ENCODE measurements at regions not wholly inside any gene's neighbourhood (a gene's known extent, or its start where the extent isn't known, plus 50 kb on each side); places are given as distances from the start of the nearest gene placed in this dataset.

DNA sequence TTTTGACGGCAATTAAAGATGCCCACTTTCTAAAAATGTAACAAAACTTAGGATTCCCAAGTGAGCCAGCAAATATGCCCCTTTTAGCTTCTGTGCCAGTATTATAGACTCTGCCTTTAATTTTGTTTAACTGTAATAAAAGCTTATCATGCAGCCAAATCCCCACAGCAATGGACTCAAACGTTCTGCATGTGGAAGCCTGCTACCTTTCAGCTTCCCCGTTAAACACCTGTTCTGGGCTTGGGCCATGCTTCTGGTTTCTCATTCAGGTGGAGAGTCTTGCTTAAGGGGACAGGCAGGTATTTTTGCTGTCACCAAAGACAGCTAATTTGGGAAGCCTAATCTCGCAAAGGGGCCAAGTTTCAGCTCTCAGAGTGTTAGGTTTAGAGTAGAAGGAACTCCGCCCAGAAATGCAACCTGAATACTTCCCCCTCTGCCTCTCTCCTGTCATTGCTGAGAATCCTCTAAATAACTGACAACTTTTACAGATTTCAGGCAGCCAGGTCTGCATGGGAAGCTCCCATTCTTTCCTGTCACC is 399.4 kb upstream of the ATP11B start:
- Mint-ChIP-seq H3K27me3 (ENCODE audit: low read depth, unreplicated experiment) (peaks cover 4% of the 10 kb centered on the region), H3K4me3 (ENCODE audit: unreplicated experiment) (no peak overlapping the region), H3K4me1 (ENCODE audit: low read depth, unreplicated experiment) (no peaks in the 10 kb centered on the region), H3K9me3 (ENCODE audit: unreplicated experiment) (no peaks in the 10 kb centered on the region), H3K36me3 (ENCODE audit: low read depth, unreplicated experiment) (no peaks in the 10 kb centered on the region), H3K27ac (ENCODE audit: unreplicated experiment) (no peak overlapping the region)
- Histone ChIP-seq H3K36me3 (ENCODE audit: insufficient read depth, low read length) (no peaks in the 10 kb centered on the region), H4K20me1 (ENCODE audit: insufficient read depth, low read length) (no peaks in the 10 kb centered on the region), H3K4me1 (ENCODE audit: insufficient read depth, low read length) (peaks cover 2% of the 10 kb centered on the region), H3K9me3 (ENCODE audit: insufficient read depth, low read depth, low read length) (no peaks in the 10 kb centered on the region), H3K9ac (ENCODE audit: low read length) (no peak overlapping the region), H3K4me2 (ENCODE audit: low read length) (no peak overlapping the region), H3K79me2 (ENCODE audit: insufficient read depth, low read length) (no peaks in the 10 kb centered on the region), H3K27me3 (ENCODE audit: insufficient read depth, low read length) (no peaks in the 10 kb centered on the region), H2AFZ (ENCODE audit: low read depth, low read length) (no peak overlapping the region), H3K4me3 (ENCODE audit: insufficient read depth, low read depth, low read length) (no peak overlapping the region), H3K27ac (ENCODE audit: low read depth, low read length) (no peak overlapping the region)
- FAIRE-seq (no peak), DNase-seq (ENCODE audit: low read depth) (no peak)
- TF ChIP-seq, protein P1, sequence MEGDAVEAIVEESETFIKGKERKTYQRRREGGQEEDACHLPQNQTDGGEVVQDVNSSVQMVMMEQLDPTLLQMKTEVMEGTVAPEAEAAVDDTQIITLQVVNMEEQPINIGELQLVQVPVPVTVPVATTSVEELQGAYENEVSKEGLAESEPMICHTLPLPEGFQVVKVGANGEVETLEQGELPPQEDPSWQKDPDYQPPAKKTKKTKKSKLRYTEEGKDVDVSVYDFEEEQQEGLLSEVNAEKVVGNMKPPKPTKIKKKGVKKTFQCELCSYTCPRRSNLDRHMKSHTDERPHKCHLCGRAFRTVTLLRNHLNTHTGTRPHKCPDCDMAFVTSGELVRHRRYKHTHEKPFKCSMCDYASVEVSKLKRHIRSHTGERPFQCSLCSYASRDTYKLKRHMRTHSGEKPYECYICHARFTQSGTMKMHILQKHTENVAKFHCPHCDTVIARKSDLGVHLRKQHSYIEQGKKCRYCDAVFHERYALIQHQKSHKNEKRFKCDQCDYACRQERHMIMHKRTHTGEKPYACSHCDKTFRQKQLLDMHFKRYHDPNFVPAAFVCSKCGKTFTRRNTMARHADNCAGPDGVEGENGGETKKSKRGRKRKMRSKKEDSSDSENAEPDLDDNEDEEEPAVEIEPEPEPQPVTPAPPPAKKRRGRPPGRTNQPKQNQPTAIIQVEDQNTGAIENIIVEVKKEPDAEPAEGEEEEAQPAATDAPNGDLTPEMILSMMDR (IDR thresholded peaks at IDR 0.05; ENCODE audit: insufficient read depth, low read depth, low read length) = no peak
- TF ChIP-seq EZH2 (IDR thresholded peaks at IDR 0.05; ENCODE audit: insufficient read depth, low read length) = no peak

DNA sequence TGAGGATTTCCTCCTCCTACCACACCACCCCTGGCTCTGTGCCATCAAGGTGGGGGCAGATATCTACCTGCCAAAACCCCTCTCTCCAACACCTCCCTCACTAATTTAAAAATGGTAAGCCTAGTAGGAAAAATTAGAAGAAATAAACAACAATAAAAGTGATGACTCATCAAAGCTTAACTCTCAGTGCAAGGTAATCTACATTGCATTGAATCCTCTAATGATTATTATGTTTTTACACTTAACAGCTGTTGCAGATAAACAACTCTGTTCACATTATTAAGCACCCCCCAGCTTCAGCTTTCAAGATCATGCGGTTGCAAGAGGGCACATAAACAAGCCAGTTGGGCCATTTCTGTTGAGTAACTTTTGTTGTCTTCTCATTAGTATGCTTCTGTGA is 396.1 kb upstream of the ATP11B start:
- Mint-ChIP-seq H3K4me1 (ENCODE audit: low read depth, unreplicated experiment) (peaks cover 2% of the 10 kb centered on the region), H3K27me3 (ENCODE audit: low read depth, unreplicated experiment) (peaks cover 7% of the 10 kb centered on the region), H3K36me3 (ENCODE audit: low read depth, unreplicated experiment) (no peaks in the 10 kb centered on the region), H3K4me3 (ENCODE audit: unreplicated experiment) (no peak overlapping the region), H3K27ac (ENCODE audit: unreplicated experiment) (no peak overlapping the region), H3K9me3 (ENCODE audit: unreplicated experiment) (no peaks in the 10 kb centered on the region)
- no peak overlapping the region for H3K9ac ChIP-seq (ENCODE audit: low read length)
- FAIRE-seq (no peak), DNase-seq (ENCODE audit: low read depth) (no peak)
- no peak overlapping the region for H3K4me2 ChIP-seq (ENCODE audit: low read length)
- no peaks in the 10 kb centered on the region for H3K27me3 ChIP-seq (ENCODE audit: insufficient read depth, low read length)
- H3K4me3 ChIP-seq (ENCODE audit: insufficient read depth, low read depth, low read length) = no peak overlapping the region
- TF ChIP-seq, protein P1 (IDR thresholded peaks at IDR 0.05; ENCODE audit: insufficient read depth, low read depth, low read length) = no peak
- TF ChIP-seq EZH2 (IDR thresholded peaks at IDR 0.05; ENCODE audit: insufficient read depth, low read length) = no peak
- no peaks in the 10 kb centered on the region for H4K20me1 ChIP-seq (ENCODE audit: insufficient read depth, low read length)
- H3K9me3 ChIP-seq (ENCODE audit: insufficient read depth, low read depth, low read length) = no peaks in the 10 kb centered on the region
- no peak overlapping the region for H3K27ac ChIP-seq (ENCODE audit: low read depth, low read length)
- no peaks in the 10 kb centered on the region for H3K79me2 ChIP-seq (ENCODE audit: insufficient read depth, low read length)
- H3K36me3 ChIP-seq (ENCODE audit: insufficient read depth, low read length) = no peaks in the 10 kb centered on the region
- H2AFZ ChIP-seq (ENCODE audit: low read depth, low read length) = no peak overlapping the region
- H3K4me1 ChIP-seq (ENCODE audit: insufficient read depth, low read length) = no peaks in the 10 kb centered on the region

DNA sequence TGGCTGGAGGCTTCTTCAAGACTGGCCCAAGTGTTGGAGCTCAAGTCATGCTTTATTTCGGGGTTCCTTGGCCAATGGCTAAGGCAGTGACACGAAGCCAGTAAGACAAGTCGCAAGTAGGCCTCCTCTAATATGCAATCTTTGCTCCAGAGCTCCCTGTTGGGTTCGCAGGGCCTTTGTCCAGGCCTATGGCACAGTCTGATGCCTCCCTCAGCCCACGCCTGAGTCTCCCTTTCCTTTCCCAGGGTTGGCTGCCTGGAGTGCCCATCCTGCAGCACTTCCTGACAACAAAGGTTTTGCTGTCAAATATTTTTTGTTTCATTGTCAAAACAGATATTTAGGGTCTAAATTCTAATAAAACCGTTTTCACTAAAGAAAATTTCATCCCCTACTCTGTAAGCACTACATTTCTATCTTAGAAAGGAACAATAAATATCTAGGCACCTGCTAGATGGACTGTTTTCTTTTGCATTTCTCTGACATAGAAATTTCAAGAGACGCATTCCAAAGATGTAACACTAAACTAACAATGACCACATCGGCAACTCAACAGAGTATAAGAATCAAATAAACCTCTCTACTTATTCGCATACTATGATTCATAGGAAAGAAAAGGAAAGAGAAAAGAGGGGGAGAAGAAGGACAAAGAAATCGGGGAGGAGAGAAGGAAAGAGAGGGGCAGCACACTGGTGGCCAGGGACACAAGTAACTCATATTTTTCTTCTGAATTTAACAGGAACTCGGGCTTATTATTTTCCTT is 393.1 kb upstream of the ATP11B start:
- no peak overlapping the region for H3K4me3 Mint-ChIP-seq (ENCODE audit: unreplicated experiment)
- H3K4me1 Mint-ChIP-seq (ENCODE audit: low read depth, unreplicated experiment) = peaks cover 2% of the 10 kb centered on the region
- H3K27me3 ChIP-seq (ENCODE audit: insufficient read depth, low read length) = no peaks in the 10 kb centered on the region
- H2AFZ ChIP-seq (ENCODE audit: low read depth, low read length) = no peak overlapping the region
- H4K20me1 ChIP-seq (ENCODE audit: insufficient read depth, low read length) = no peaks in the 10 kb centered on the region
- H3K27me3 Mint-ChIP-seq (ENCODE audit: low read depth, unreplicated experiment) = peaks cover 7% of the 10 kb centered on the region
- FAIRE-seq = no peak
- no peaks in the 10 kb centered on the region for H3K36me3 ChIP-seq (ENCODE audit: insufficient read depth, low read length)
- H3K4me1 ChIP-seq (ENCODE audit: insufficient read depth, low read length) = no peaks in the 10 kb centered on the region
- H3K9ac ChIP-seq (ENCODE audit: low read length) = no peak overlapping the region
- no peaks in the 10 kb centered on the region for H3K36me3 Mint-ChIP-seq (ENCODE audit: low read depth, unreplicated experiment)
- no peaks in the 10 kb centered on the region for H3K9me3 ChIP-seq (ENCODE audit: insufficient read depth, low read depth, low read length)
- H3K79me2 ChIP-seq (ENCODE audit: insufficient read depth, low read length) = no peaks in the 10 kb centered on the region
- TF ChIP-seq, protein P1 (IDR thresholded peaks at IDR 0.05; ENCODE audit: insufficient read depth, low read depth, low read length) = no peak
- no peak for TF ChIP-seq EZH2 (IDR thresholded peaks at IDR 0.05; ENCODE audit: insufficient read depth, low read length)
- H3K4me2 ChIP-seq (ENCODE audit: low read length) = no peak overlapping the region
- DNase-seq (ENCODE audit: low read depth) = peak; percentile 9
- H3K27ac Mint-ChIP-seq (ENCODE audit: unreplicated experiment) = peak overlapping the region; percentile 70
- no peaks in the 10 kb centered on the region for H3K9me3 Mint-ChIP-seq (ENCODE audit: unreplicated experiment)
- H3K4me3 ChIP-seq (ENCODE audit: insufficient read depth, low read depth, low read length) = no peak overlapping the region
- H3K27ac ChIP-seq (ENCODE audit: low read depth, low read length) = no peak overlapping the region

Data from astrocyte (in vitro differentiated cells and primary cell).